Fibroblast of the aortic adventitia (primary cell): ENCODE measurements at regions not wholly inside any gene's neighbourhood (a gene's known extent, or its start where the extent isn't known, plus 50 kb on each side); places are given as distances from the start of the nearest gene placed in this dataset.
"Not testable (repeated sequence)": the region's sequence is repeated elsewhere in the genome, so short reads cannot be mapped to it uniquely, and the experiment has no call there.

Source experiments
- DNase-seq: peaks from one replicate; pipeline ENCODE4 v3.0.0-alpha.2; 2010; ENCODE audit warnings: low read depth
- H3K4me3 ChIP-seq: 2 replicates; pipeline ENCODE4 v1.5.1; 2011; ENCODE audit warnings: low read depth, mild to moderate bottlenecking, control low read depth, low read length, moderate library complexity
- CTCF ChIP-seq: IDR thresholded peaks from 2 replicates; pipeline ENCODE4 v1.5.1; 2011; ENCODE audit warnings: mild to moderate bottlenecking, low read length, control low read depth, inconsistent platforms; ENCODE audit not compliant: insufficient read depth

GRCh38 chr1:242811092-242811840 is 286.8 kb upstream of the PLD5 start:
- no peak for TF ChIP-seq CTCF
- H3K4me3 ChIP-seq: no peak overlapping the region
- DNase-seq: no peak

GRCh38 chr1:242806324-242806723 is 281.8 kb upstream of the PLD5 start:
- DNase-seq: no peak
- no peak for TF ChIP-seq CTCF
- no peak overlapping the region for H3K4me3 ChIP-seq

- not testable (repeated sequence) for DNase-seq
These were observed 280.9 kb upstream of the PLD5 start for GRCh38 chr1:242805360-242805759.

GRCh38 chr1:242802973-242803372 is 278.5 kb upstream of the PLD5 start:
- H3K4me3 ChIP-seq: no peak overlapping the region
- no peak for TF ChIP-seq CTCF
- DNase-seq: no peak

More at GRCh38 chr1:242805360-242805759, 280.9 kb upstream of the PLD5 start:
- not testable (repeated sequence) for H3K4me3 ChIP-seq

GRCh38 chr1:242800521-242800920 is 276.0 kb upstream of the PLD5 start:
- TF ChIP-seq CTCF: no peak
- no peak for DNase-seq

GRCh38 chr1:242797856-242798255 is 273.4 kb upstream of the PLD5 start:
- TF ChIP-seq CTCF: no peak
- no peak for DNase-seq

More at GRCh38 chr1:242800521-242800920, 276.0 kb upstream of the PLD5 start:
- H3K4me3 ChIP-seq: no peak overlapping the region

GRCh38 chr1:242788771-242789170 is 264.3 kb upstream of the PLD5 start:
- no peak overlapping the region for H3K4me3 ChIP-seq
- DNase-seq: no peak
- no peak for TF ChIP-seq CTCF

More at GRCh38 chr1:242797856-242798255, 273.4 kb upstream of the PLD5 start:
- no peak overlapping the region for H3K4me3 ChIP-seq
